NT2/D1 (cell line): ENCODE measurements at regions not wholly inside any gene's neighbourhood (a gene's known extent, or its start where the extent isn't known, plus 50 kb on each side); places are given as distances from the start of the nearest gene placed in this dataset.

Source experiments
- YY1 ChIP-seq: IDR thresholded peaks from 2 replicates; pipeline ENCODE4 v1.6.1; 2011; ENCODE audit not compliant: insufficient read length, insufficient read depth
- ZNF274 ChIP-seq: IDR thresholded peaks from 2 replicates; pipeline ENCODE4 v1.6.1; 2011; ENCODE audit warnings: mild to moderate bottlenecking, low read depth, low read length

DNA sequence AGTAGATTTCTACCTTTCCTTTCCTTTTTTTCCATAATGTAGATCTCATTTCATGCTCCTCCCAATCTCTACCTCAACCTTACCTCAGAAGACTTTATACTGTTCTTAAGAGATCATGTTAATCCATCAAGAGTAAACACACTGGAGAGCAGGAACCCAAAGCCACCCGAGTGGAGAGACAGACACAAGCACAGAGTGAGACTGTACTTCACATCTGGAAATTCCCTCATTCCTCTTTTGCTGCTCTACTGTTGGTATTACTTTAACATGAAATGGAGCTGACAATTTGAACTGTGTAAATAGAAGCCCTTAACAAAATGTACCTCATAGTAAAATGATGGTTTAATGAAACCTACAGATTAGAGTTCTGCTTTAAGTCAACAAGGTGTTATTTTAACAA lies 105.7 kb upstream of the RASGEF1B start:
- TF ChIP-seq YY1 (no peak), ZNF274 (no peak)
